ENCODE measurements at regions not wholly inside any gene's neighbourhood (a gene's known extent, or its start where the extent isn't known, plus 50 kb on each side); places are given as distances from the start of the nearest gene placed in this dataset.

DNA sequence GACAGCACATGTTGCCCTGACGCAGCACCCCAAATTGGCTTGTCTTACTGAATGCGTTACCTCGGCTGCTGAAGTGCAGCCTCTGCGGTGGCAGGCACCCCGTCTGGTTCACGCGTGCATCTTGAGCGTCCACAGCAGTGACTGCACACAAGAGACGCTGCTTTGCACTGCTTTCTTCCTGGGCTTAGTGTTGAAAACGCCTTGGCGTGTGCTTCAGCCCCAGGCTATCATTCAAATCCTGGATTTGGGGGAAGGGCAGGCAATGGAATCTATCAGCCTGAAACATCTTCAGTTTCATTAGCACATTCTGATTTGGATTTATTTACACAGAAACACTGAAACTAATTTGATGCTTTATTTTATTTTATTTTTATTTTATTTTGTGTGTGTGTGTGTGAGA is 342.7 kb downstream of the SMOC2 start:
- no peak for DNase-seq (ENCODE audit: low read depth)

DNA sequence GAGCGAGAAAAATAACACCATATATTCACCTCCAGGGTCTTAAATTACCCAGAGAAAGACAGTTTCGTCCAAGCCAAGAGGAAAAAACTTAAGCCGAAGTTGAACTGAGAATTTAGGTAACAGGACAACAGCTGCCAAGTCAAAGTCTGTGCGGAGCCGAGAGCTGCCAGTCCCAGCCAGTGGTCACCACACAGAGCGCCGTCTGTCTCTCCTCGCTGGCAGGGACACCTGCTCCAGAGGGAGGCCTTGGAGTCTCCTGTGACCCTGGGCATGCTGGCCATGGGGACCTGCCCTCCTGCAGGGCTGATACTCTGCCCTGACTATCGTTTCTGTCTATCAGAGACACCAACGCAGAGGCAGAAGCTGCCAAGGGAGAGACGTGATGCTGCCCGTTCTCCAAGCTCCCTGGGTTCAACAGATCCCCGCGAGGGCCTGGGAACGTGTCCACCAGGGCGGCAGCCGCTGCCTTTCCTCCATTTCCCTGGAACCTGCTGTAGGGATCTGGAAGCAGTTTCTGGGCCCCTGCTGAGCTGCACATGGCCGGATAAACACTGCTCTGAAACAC is 341.3 kb downstream of the SMOC2 start:
- DNase-seq (ENCODE audit: low read depth) = no peak

GRCh38 chr6:168778201-168778600 is 337.2 kb downstream of the SMOC2 start:
- no peak for DNase-seq (ENCODE audit: low read depth)

DNA sequence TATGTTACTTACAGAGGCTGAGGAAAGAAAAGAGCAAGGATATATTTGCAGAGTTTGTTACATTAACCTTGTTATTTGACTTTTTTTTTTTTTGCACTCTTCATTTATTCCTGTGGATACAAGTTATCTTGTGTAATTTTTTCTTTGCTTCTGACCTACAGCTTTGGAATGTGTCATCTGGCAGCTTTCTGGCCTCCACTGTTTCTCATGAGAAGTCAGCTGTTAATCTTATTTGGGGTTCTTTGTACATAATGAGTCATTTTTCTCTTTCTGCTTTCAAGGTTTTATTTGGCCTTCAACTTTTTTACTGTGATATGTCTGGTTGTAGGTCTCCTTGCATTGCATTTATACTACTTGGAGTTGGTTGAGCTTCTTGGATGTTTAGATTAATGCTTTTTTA is 333.4 kb downstream of the SMOC2 start:
- no peak for DNase-seq (ENCODE audit: low read depth)

- DNase-seq (ENCODE audit: low read depth) = no peak
Observed at GRCh38 chr6:168773788-168774187, 332.8 kb downstream of the SMOC2 start.

GRCh38 chr6:168765752-168766151 is 324.8 kb downstream of the SMOC2 start:
- no peak for DNase-seq (ENCODE audit: low read depth)

DNA sequence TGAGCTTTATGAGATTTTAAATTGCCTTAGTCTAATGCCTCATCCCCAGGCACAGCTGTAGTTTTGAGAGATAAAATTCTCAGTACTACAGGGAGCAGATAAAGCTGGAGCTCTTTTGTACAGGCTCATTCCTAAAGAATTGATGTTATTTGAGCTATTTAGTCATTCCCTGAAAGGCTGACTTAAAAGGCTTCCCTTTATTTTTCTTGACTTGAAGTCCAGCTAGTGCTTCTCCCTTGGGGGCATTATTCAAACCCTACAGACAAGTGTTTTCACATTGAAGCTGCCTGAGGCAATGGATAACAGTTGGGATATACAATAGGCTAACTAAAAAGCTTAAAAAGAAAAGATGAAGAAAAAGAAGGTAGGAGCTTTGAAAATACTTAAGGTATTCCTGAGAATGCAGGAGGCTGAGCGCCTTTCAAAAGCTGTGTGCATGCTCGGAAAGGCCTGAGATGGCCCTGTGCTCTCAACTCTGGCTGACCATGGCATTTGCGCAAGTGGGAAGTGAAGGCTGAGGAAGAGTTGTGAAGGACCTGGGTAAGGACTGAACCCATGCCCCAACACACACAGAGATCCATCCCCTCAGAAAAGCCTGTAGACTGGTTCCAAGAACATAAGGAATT is 315.1 kb downstream of the SMOC2 start:
- no peak for DNase-seq (ENCODE audit: low read depth)

GRCh38 chr6:168746643-168747042 is 305.7 kb downstream of the SMOC2 start:
- no peak for DNase-seq (ENCODE audit: low read depth)

DNA sequence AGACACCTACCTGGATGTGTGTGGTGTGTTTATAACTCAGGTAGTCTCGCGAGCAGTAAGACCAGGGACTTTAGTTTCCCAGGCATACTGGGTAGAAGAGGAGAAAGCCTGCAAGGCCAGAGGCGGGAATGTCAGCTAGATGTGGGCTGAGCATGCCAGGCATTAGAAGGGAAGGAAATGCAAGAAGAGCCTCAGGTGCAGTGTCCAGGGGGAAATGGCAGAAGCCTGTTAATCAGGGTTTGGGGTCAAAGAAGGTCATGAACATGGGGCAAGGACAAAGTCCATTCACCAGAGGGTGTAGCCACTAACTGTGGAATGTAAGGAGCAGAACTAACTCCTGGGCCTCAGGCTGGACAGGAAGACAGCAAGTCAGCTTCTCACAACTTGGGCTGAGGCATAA is 305.0 kb downstream of the SMOC2 start:
- no peak for DNase-seq (ENCODE audit: low read depth)

DNA sequence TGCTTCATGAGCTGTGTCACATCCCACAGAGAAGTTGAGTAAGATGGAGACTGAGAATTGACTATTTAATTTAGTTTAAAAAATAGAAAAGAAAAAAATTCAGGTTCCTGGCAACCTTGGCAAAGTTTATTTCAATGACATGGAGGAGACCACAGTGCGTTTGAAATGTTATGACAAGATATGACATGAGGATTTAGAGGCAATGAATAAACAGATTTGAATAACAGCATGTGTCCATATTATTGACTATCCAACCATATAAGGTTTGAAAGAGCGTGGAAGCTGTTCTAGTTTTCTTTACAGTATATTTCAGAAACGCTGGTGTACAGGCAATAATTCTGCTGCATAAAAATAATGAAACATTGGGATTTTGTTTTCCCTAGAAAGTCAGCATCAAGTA is 303.9 kb downstream of the SMOC2 start:
- no peak for DNase-seq (ENCODE audit: low read depth)

GRCh38 chr6:168741942-168742782 is 301.2 kb downstream of the SMOC2 start:
- no peak for DNase-seq (ENCODE audit: low read depth)

- DNase-seq (ENCODE audit: low read depth) = no peak
Observed at GRCh38 chr6:168741305-168741704, 300.3 kb downstream of the SMOC2 start.

GRCh38 chr6:168739381-168739780 is 298.4 kb downstream of the SMOC2 start:
- no peak for DNase-seq (ENCODE audit: low read depth)

DNA sequence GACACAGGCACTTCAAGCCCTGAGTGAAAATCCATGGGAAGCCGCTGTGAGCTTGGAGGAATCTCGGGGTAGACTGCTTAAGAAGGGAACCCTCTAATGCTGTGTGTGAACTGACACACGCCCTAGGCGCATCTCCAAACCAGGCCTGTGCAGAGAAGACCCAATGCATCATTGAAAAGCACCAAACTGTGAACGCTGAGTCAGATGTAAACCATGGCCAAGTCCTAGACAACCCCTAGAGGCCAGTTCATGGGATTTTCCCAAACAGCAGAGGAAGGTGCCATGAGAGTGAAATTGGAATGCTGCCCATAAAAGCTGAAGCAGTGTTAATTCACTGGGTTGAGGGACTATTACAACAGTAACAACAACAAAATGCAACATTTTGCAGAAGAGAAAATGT is 296.5 kb downstream of the SMOC2 start:
- DNase-seq (ENCODE audit: low read depth) = no peak

GRCh38 chr6:168737014-168737413 is 296.0 kb downstream of the SMOC2 start:
- DNase-seq (ENCODE audit: low read depth) = no peak

- no peak for DNase-seq (ENCODE audit: low read depth)
Observed at GRCh38 chr6:168736039-168736438, 295.1 kb downstream of the SMOC2 start.

GRCh38 chr6:168735268-168735949 is 294.4 kb downstream of the SMOC2 start:
- no peak for DNase-seq (ENCODE audit: low read depth)

DNA sequence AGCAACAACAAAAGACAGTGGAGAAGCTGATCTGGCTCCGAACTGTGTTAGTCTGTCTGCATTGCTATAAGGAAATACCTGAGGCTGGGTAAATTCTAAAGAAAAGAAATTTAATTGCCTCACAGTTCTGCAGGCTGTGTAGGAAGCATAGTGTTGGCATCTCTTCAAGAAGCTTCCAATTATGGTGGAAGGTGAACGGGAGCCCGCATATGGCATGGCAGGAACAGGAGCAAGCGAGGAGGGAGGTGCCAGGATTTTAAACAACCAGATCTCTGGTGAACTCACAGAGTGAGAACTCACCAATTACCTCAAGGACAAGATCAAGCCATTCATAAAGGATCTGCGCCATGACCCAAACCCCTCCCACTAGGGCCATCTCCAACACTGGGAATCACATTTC is 293.5 kb downstream of the SMOC2 start:
- no peak for DNase-seq (ENCODE audit: low read depth)

- no peak for DNase-seq (ENCODE audit: low read depth)
Observed at GRCh38 chr6:168732676-168733075, 291.7 kb downstream of the SMOC2 start.

DNA sequence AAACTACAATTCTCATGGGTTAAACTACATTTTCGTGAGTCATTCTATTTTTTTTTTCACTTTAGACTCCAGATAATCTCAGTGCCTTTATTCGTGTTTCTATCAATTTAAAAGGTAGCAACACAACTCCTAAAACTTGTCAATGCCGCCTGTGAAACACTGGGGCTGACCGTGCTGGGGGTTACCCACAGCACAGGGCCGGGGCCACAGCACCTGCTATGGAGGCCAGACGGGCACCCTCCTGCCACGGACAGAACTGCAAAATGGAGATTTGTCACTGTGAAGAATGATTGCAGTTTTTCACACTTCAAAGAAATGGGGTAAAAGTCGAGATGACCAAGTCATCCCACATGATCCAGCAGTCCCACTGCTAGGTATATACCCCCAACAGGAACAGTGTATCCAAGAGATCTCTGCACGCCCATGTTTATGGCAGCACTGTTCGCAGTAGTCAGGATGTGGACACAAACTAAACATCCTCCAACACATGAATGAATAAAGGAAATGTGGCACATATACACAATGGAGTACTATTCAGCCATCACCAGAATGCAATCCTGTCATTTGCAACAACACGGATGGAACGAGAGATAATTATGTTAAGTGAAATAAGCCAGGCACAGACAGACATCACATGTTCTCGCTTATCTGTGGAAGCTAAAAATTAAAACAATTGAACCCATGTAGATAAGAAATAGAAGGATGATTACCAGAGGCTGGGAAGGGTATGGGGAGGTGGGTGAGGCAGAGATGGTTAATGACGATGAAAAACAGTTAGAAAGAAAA is 290.1 kb downstream of the SMOC2 start:
- no peak for DNase-seq (ENCODE audit: low read depth)

GRCh38 chr6:168728056-168728455 is 287.1 kb downstream of the SMOC2 start:
- no peak for DNase-seq (ENCODE audit: low read depth)

Data from LHCN-M2 (cell line).